ENCODE measurements at regions not wholly inside any gene's neighbourhood (a gene's known extent, or its start where the extent isn't known, plus 50 kb on each side); places are given as distances from the start of the nearest gene placed in this dataset.

- no peak overlapping the region for H3K4me3 ChIP-seq (IDR thresholded peaks at IDR 0.05; ENCODE audit: insufficient read depth, low read depth, low read length)
- TF ChIP-seq CTCF (conservative IDR thresholded peaks at IDR 0.05; ENCODE audit: low read depth, low read length) = no peak
- no peak overlapping the region for H2AFZ ChIP-seq (ENCODE audit: low read depth)
- peaks cover 17% of the 10 kb centered on the region for H3K4me1 ChIP-seq (ENCODE audit: low read depth, poor library complexity, severe bottlenecking)
- H4K20me1 ChIP-seq (ENCODE audit: insufficient read depth) = no peaks in the 10 kb centered on the region
- H3K9ac ChIP-seq = no peak overlapping the region
- H3K4me2 ChIP-seq = no peak overlapping the region; the same call in 1 of the 2 replicates
- no peaks in the 10 kb centered on the region for H3K79me2 ChIP-seq (ENCODE audit: insufficient read depth, low read depth)
- no peaks in the 10 kb centered on the region for H3K27me3 ChIP-seq (ENCODE audit: insufficient read depth, low read depth)
- H3K36me3 ChIP-seq (ENCODE audit: insufficient read depth) = no peaks in the 10 kb centered on the region
- no peak overlapping the region for H3K27ac ChIP-seq
Measured at GRCh38 chr3:31432897-31433678, 99.6 kb upstream of the STT3B start.

DNA sequence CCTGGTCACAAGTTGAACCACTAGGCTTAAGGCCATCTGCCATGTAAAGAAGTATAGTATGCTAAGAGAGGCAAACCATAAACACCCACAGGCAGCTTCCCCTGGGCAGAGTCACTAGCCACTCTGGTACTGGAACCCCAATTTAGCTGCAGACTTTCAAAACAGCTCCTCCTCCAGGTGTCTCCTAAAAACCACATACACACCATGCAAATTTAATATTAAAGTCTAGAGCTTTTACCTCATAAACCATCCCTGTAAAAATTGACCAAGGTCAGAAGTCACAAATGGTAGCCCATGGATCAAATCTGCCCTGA is 99.1 kb upstream of the STT3B start:
- Histone ChIP-seq H3K27ac (no peak overlapping the region), H3K4me2 (no peak overlapping the region), H3K9ac (no peak overlapping the region), H2AFZ (ENCODE audit: low read depth) (no peak overlapping the region), H3K27me3 (ENCODE audit: insufficient read depth, low read depth) (no peaks in the 10 kb centered on the region), H3K36me3 (ENCODE audit: insufficient read depth) (no peaks in the 10 kb centered on the region), H3K4me1 (ENCODE audit: low read depth, poor library complexity, severe bottlenecking) (peaks cover 17% of the 10 kb centered on the region), H3K79me2 (ENCODE audit: insufficient read depth, low read depth) (no peaks in the 10 kb centered on the region), H3K4me3 (IDR thresholded peaks at IDR 0.05; ENCODE audit: insufficient read depth, low read depth, low read length) (no peak overlapping the region), H4K20me1 (ENCODE audit: insufficient read depth) (no peaks in the 10 kb centered on the region)
- no peak for TF ChIP-seq CTCF (conservative IDR thresholded peaks at IDR 0.05; ENCODE audit: low read depth, low read length)

GRCh38 chr3:31434819-31435218 is 97.9 kb upstream of the STT3B start:
- Histone ChIP-seq H3K36me3 (ENCODE audit: insufficient read depth) (no peaks in the 10 kb centered on the region), H3K4me3 (IDR thresholded peaks at IDR 0.05; ENCODE audit: insufficient read depth, low read depth, low read length) (no peak overlapping the region), H3K27me3 (ENCODE audit: insufficient read depth, low read depth) (no peaks in the 10 kb centered on the region), H3K79me2 (ENCODE audit: insufficient read depth, low read depth) (no peaks in the 10 kb centered on the region), H4K20me1 (ENCODE audit: insufficient read depth) (no peaks in the 10 kb centered on the region), H3K27ac (no peak overlapping the region), H3K9ac (no peak overlapping the region), H3K4me2 (no peak overlapping the region), H2AFZ (ENCODE audit: low read depth) (no peak overlapping the region), H3K4me1 (ENCODE audit: low read depth, poor library complexity, severe bottlenecking) (peaks cover 20% of the 10 kb centered on the region)
- no peak for TF ChIP-seq CTCF (conservative IDR thresholded peaks at IDR 0.05; ENCODE audit: low read depth, low read length)

DNA sequence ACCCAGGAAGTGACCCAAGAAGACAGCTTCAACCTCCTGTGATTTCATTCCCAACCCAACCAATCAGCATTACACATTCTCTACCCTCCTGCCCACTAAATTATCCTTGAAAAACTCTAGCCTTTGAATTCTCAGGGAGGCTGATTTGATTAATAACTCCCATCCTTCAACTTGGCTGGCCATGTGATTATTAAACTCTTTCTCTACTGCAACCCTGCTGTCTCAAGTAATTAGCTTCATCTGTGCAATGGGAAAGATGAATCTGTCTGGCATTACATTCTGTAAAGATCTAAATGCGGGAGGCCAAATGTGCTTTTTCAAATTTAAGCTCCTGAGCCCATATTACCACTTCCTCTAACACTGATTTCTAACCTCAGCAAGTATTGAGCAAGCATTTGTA is 95.9 kb upstream of the STT3B start:
- Histone ChIP-seq H3K36me3 (ENCODE audit: insufficient read depth) (no peaks in the 10 kb centered on the region), H2AFZ (ENCODE audit: low read depth) (no peak overlapping the region), H3K79me2 (ENCODE audit: insufficient read depth, low read depth) (no peaks in the 10 kb centered on the region), H3K27ac (no peak overlapping the region), H3K4me1 (ENCODE audit: low read depth, poor library complexity, severe bottlenecking) (peaks cover 40% of the 10 kb centered on the region), H3K27me3 (ENCODE audit: insufficient read depth, low read depth) (no peaks in the 10 kb centered on the region), H4K20me1 (ENCODE audit: insufficient read depth) (no peaks in the 10 kb centered on the region), H3K4me3 (IDR thresholded peaks at IDR 0.05; ENCODE audit: insufficient read depth, low read depth, low read length) (no peak overlapping the region), H3K9ac (no peak overlapping the region), H3K4me2 (no peak overlapping the region)
- no peak for TF ChIP-seq CTCF (conservative IDR thresholded peaks at IDR 0.05; ENCODE audit: low read depth, low read length)
